ENCODE measurements at regions not wholly inside any gene's neighbourhood (a gene's known extent, or its start where the extent isn't known, plus 50 kb on each side); places are given as distances from the start of the nearest gene placed in this dataset.

DNA sequence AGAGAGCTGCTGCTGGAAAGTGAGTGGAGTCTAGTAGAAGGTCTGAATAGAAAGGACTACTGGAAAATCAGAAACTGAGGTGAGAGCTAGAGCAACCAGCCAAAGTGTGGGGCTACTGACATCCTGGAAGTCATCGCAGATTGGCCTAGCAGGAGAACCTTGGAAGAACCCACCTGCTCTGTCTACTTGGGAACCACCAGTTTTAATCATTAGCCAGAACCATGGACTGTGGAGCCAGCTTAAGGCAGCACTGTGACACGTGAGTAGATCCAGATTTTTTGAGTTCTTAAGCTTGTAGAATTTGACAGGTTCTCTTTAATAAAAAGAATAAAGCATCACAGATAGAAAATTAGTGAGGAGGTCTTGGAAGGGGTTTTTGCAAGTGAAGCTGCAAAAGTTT lies 179.1 kb upstream of the PEX5L start:
- Histone ChIP-seq H3K36me3 (no peaks in the 10 kb centered on the region), H3K27me3 (no peaks in the 10 kb centered on the region), H3K9me3 (peaks cover 0 to 22% (median 9%) of the 10 kb centered on the region in 12 donors), H3K4me1 (no peaks in the 10 kb centered on the region), H3K27ac (no peak overlapping the region), H3K4me3 (no peak overlapping the region)
- TF ChIP-seq, protein P1, sequence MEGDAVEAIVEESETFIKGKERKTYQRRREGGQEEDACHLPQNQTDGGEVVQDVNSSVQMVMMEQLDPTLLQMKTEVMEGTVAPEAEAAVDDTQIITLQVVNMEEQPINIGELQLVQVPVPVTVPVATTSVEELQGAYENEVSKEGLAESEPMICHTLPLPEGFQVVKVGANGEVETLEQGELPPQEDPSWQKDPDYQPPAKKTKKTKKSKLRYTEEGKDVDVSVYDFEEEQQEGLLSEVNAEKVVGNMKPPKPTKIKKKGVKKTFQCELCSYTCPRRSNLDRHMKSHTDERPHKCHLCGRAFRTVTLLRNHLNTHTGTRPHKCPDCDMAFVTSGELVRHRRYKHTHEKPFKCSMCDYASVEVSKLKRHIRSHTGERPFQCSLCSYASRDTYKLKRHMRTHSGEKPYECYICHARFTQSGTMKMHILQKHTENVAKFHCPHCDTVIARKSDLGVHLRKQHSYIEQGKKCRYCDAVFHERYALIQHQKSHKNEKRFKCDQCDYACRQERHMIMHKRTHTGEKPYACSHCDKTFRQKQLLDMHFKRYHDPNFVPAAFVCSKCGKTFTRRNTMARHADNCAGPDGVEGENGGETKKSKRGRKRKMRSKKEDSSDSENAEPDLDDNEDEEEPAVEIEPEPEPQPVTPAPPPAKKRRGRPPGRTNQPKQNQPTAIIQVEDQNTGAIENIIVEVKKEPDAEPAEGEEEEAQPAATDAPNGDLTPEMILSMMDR (IDR thresholded peaks at IDR 0.05) = no peak
- no peak for TF ChIP-seq POLR2A (IDR thresholded peaks at IDR 0.05)
- no peak for ATAC-seq
- DNase-seq = no peak
- WGBS, 4 donors = 61 to 70% (median 66%) methylated on average over 2 of the region's 2 CpGs
- intact Hi-C loops (cut with DNase I) = no loop called here

DNA sequence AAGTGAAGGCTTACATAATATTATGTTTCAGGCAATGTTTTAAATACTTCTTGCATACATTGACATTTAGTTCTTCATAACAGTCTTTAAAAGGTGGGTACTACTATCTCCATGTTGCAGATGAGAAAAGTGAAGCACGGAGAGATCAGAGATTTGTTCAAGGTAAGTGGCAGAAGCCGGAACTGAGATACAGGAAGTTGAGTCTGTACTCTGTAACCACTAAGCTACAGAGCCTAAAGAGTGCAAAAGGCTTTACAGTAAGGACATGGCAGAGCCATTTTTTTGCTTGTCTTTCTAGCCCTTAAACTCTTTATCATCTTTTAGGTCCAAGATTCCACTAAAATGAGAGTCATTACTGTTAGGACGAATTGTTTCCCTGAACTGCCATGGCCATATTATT lies 186.5 kb upstream of the PEX5L start:
- Histone ChIP-seq H3K36me3 (no peaks in the 10 kb centered on the region), H3K27ac (no peak overlapping the region), H3K27me3 (no peaks in the 10 kb centered on the region), H3K4me3 (no peak overlapping the region), H3K9me3 (peaks cover 0 to 27% (median 10%) of the 10 kb centered on the region in 12 donors), H3K4me1 (no peaks in the 10 kb centered on the region)
- DNase-seq (no peak), ATAC-seq (no peak)
- intact Hi-C loops (cut with DNase I) = no loop called here
- TF ChIP-seq, protein P1 (IDR thresholded peaks at IDR 0.05) = no peak
- no peak for TF ChIP-seq POLR2A (IDR thresholded peaks at IDR 0.05)
- WGBS, 4 donors = 60 to 68% (median 63%) methylated on average over 3 of the region's 3 CpGs

DNA sequence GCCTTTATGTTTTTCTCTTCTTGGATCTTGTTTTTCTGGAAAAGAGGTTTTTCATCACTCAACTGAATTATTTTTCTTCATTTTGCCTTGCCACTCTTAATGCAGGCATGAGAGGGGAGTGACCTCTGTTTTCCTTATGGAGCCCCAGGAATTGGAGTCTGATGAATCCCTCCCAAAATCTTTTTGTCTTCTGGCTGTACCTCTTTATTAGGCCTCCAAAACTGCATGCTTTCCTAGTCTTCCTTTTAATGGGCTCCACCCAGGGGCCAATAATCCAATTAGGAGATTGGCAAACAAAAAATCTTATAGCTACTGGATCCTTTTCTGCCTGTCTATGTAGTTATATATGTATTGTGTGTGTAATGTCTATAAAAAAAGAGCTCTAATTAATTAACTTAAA lies 192.4 kb upstream of the PEX5L start:
- Histone ChIP-seq H3K27me3 (no peaks in the 10 kb centered on the region), H3K4me1 (no peaks in the 10 kb centered on the region), H3K27ac (no peak overlapping the region), H3K9me3 (peaks cover 0 to 53% (median 26%) of the 10 kb centered on the region in 12 donors), H3K4me3 (no peak overlapping the region), H3K36me3 (no peaks in the 10 kb centered on the region)
- ATAC-seq (no peak), DNase-seq (no peak)
- intact Hi-C loops (cut with DNase I) = no loop called here
- TF ChIP-seq, protein P1 (IDR thresholded peaks at IDR 0.05) = no peak
- TF ChIP-seq POLR2A (IDR thresholded peaks at IDR 0.05) = no peak

DNA sequence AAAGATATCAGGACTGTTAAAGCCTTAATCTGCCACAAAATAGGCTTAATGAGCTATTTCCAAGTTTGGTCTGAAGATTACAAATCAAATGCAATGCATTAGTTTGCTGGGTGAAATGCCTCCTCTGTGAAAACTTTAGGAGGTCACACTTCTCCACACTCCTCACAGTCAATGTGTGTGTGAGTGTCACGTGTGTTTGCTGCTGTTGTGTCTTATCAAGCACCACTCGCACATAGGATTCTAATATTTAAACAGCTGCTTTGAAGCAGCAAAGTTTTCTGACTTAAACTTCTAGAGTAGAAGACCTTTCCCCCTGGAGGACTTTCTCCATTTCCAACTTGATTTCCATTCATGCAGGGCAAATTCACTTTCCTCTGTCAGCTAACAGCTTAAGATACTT lies 203.2 kb upstream of the PEX5L start:
- H3K4me1 ChIP-seq = no peaks in the 10 kb centered on the region
- no peak overlapping the region for H3K4me3 ChIP-seq
- H3K27ac ChIP-seq = no peak overlapping the region
- H3K27me3 ChIP-seq = no peaks in the 10 kb centered on the region
- DNase-seq (no peak), ATAC-seq (no peak)
- H3K36me3 ChIP-seq = no peaks in the 10 kb centered on the region
- WGBS, 4 donors = 63 to 71% (median 66%) methylated on average over 2 of the region's 2 CpGs
- TF ChIP-seq, protein P1 (IDR thresholded peaks at IDR 0.05) = no peak
- no peak for TF ChIP-seq POLR2A (IDR thresholded peaks at IDR 0.05)
- peaks cover 0 to 6% (median 0%) of the 10 kb centered on the region in 12 donors for H3K9me3 ChIP-seq
- intact Hi-C loops (cut with DNase I) = no loop called here
